ENCODE measurements at regions not wholly inside any gene's neighbourhood (a gene's known extent, or its start where the extent isn't known, plus 50 kb on each side); places are given as distances from the start of the nearest gene placed in this dataset.

GRCh38 chrX:98516120-98516519 is 1632.4 kb downstream of the RPA4 start:
- Histone ChIP-seq H3K9ac (no peak overlapping the region), H3K27me3 (replicated peaks; ENCODE audit: insufficient read depth) (no peaks in the 10 kb centered on the region), H3K9me3 (ENCODE audit: low read depth) (no peaks in the 10 kb centered on the region), H2AFZ (no peak overlapping the region), H4K20me1 (ENCODE audit: insufficient read depth) (no peaks in the 10 kb centered on the region), H3K4me3 (no peak overlapping the region), H3F3A (ENCODE audit: insufficient read depth) (no peaks in the 10 kb centered on the region), H3K27ac (no peak overlapping the region), H3K79me2 (ENCODE audit: insufficient read depth) (no peaks in the 10 kb centered on the region), H3K36me3 (ENCODE audit: low read depth) (no peaks in the 10 kb centered on the region), H3K4me1 (ENCODE audit: insufficient read depth) (no peaks in the 10 kb centered on the region), H3K4me2 (ENCODE audit: unreplicated experiment) (no peak overlapping the region), H3K9me2 (ENCODE audit: insufficient read depth) (no peaks in the 10 kb centered on the region)
- 45 to 50% methylated on average over 1 of the region's 1 CpG for WGBS, 2 experiments (ENCODE audit: low coverage in 1 of 2, low lambda C conversion rate in 2 of 2, missing lambda C conversion rate in 2 of 2)
- TF ChIP-seq EZH2 (IDR thresholded peaks at IDR 0.05; ENCODE audit: insufficient read depth, poor library complexity, severe bottlenecking): no peak
- TF ChIP-seq EZH2phosphoT487 (IDR thresholded peaks at IDR 0.05; ENCODE audit: insufficient read depth, low read depth): no peak
- in situ Hi-C loops (cut with MboI): no loop called here
- DNase-seq: no peak

GRCh38 chrX:98523026-98523425 is 1639.3 kb downstream of the RPA4 start:
- H3K4me2 ChIP-seq (ENCODE audit: unreplicated experiment): no peak overlapping the region
- no peaks in the 10 kb centered on the region for H3K79me2 ChIP-seq (ENCODE audit: insufficient read depth)
- DNase-seq: no peak
- no peak for TF ChIP-seq EZH2 (IDR thresholded peaks at IDR 0.05; ENCODE audit: insufficient read depth, poor library complexity, severe bottlenecking)
- TF ChIP-seq EZH2phosphoT487 (IDR thresholded peaks at IDR 0.05; ENCODE audit: insufficient read depth, low read depth): no peak
- H3K9ac ChIP-seq: no peak overlapping the region
- no peaks in the 10 kb centered on the region for H3F3A ChIP-seq (ENCODE audit: insufficient read depth)
- H3K4me1 ChIP-seq (ENCODE audit: insufficient read depth): no peaks in the 10 kb centered on the region
- H3K27ac ChIP-seq: no peak overlapping the region
- H3K9me2 ChIP-seq (ENCODE audit: insufficient read depth): no peaks in the 10 kb centered on the region
- no peaks in the 10 kb centered on the region for H3K27me3 ChIP-seq (replicated peaks; ENCODE audit: insufficient read depth)
- H3K4me3 ChIP-seq: no peak overlapping the region
- in situ Hi-C loops (cut with MboI): no loop called here
- no peaks in the 10 kb centered on the region for H3K36me3 ChIP-seq (ENCODE audit: low read depth)
- H3K9me3 ChIP-seq (ENCODE audit: low read depth): no peaks in the 10 kb centered on the region
- 28 to 42% methylated on average over 3 of the region's 3 CpGs for WGBS, 2 experiments (ENCODE audit: low coverage in 1 of 2, low lambda C conversion rate in 2 of 2, missing lambda C conversion rate in 2 of 2)
- H2AFZ ChIP-seq: no peak overlapping the region
- no peaks in the 10 kb centered on the region for H4K20me1 ChIP-seq (ENCODE audit: insufficient read depth)

GRCh38 chrX:98523521-98523920 is 1639.8 kb downstream of the RPA4 start:
- no peaks in the 10 kb centered on the region for H3K79me2 ChIP-seq (ENCODE audit: insufficient read depth)
- no peaks in the 10 kb centered on the region for H4K20me1 ChIP-seq (ENCODE audit: insufficient read depth)
- H3K36me3 ChIP-seq (ENCODE audit: low read depth): no peaks in the 10 kb centered on the region
- no peak overlapping the region for H3K9ac ChIP-seq
- H3K9me2 ChIP-seq (ENCODE audit: insufficient read depth): no peaks in the 10 kb centered on the region
- H3F3A ChIP-seq (ENCODE audit: insufficient read depth): no peaks in the 10 kb centered on the region
- 27 to 29% methylated on average over 3 of the region's 3 CpGs for WGBS, 2 experiments (ENCODE audit: low coverage in 1 of 2, low lambda C conversion rate in 2 of 2, missing lambda C conversion rate in 2 of 2)
- no peaks in the 10 kb centered on the region for H3K27me3 ChIP-seq (replicated peaks; ENCODE audit: insufficient read depth)
- DNase-seq: no peak
- no peak overlapping the region for H3K4me2 ChIP-seq (ENCODE audit: unreplicated experiment)
- H3K27ac ChIP-seq: no peak overlapping the region
- no peaks in the 10 kb centered on the region for H3K4me1 ChIP-seq (ENCODE audit: insufficient read depth)
- no peak overlapping the region for H2AFZ ChIP-seq
- TF ChIP-seq EZH2 (IDR thresholded peaks at IDR 0.05; ENCODE audit: insufficient read depth, poor library complexity, severe bottlenecking): no peak
- TF ChIP-seq EZH2phosphoT487 (IDR thresholded peaks at IDR 0.05; ENCODE audit: insufficient read depth, low read depth): no peak
- H3K9me3 ChIP-seq (ENCODE audit: low read depth): no peaks in the 10 kb centered on the region
- no peak overlapping the region for H3K4me3 ChIP-seq
- in situ Hi-C loops (cut with MboI): no loop called here

GRCh38 chrX:98548519-98548918 is 1664.8 kb downstream of the RPA4 start:
- Histone ChIP-seq H3K9ac (no peak overlapping the region), H4K20me1 (ENCODE audit: insufficient read depth) (no peaks in the 10 kb centered on the region), H3K27ac (no peak overlapping the region), H3K4me1 (ENCODE audit: insufficient read depth) (no peaks in the 10 kb centered on the region), H3K36me3 (ENCODE audit: low read depth) (no peaks in the 10 kb centered on the region), H3K9me3 (ENCODE audit: low read depth) (no peaks in the 10 kb centered on the region), H3K79me2 (ENCODE audit: insufficient read depth) (no peaks in the 10 kb centered on the region), H2AFZ (no peak overlapping the region), H3F3A (ENCODE audit: insufficient read depth) (no peaks in the 10 kb centered on the region), H3K4me3 (no peak overlapping the region), H3K27me3 (replicated peaks; ENCODE audit: insufficient read depth) (no peaks in the 10 kb centered on the region), H3K9me2 (ENCODE audit: insufficient read depth) (no peaks in the 10 kb centered on the region), H3K4me2 (ENCODE audit: unreplicated experiment) (no peak overlapping the region)
- WGBS, 2 experiments (ENCODE audit: low coverage in 1 of 2, low lambda C conversion rate in 2 of 2, missing lambda C conversion rate in 2 of 2): 11 to 29% methylated on average over 2 of the region's 2 CpGs
- in situ Hi-C loops (cut with MboI): no loop called here
- no peak for TF ChIP-seq EZH2 (IDR thresholded peaks at IDR 0.05; ENCODE audit: insufficient read depth, poor library complexity, severe bottlenecking)
- no peak for TF ChIP-seq EZH2phosphoT487 (IDR thresholded peaks at IDR 0.05; ENCODE audit: insufficient read depth, low read depth)
- no peak for DNase-seq

- no peak overlapping the region for H3K4me2 ChIP-seq (ENCODE audit: unreplicated experiment)
- H3K4me3 ChIP-seq: no peak overlapping the region
- no peaks in the 10 kb centered on the region for H3K9me3 ChIP-seq (ENCODE audit: low read depth)
- no peak for DNase-seq
- H3K79me2 ChIP-seq (ENCODE audit: insufficient read depth): no peaks in the 10 kb centered on the region
- H3K27ac ChIP-seq: no peak overlapping the region
- H3K9me2 ChIP-seq (ENCODE audit: insufficient read depth): no peaks in the 10 kb centered on the region
- no peaks in the 10 kb centered on the region for H3K27me3 ChIP-seq (replicated peaks; ENCODE audit: insufficient read depth)
- WGBS, 2 experiments (ENCODE audit: low coverage in 1 of 2, low lambda C conversion rate in 2 of 2, missing lambda C conversion rate in 2 of 2): 2 to 4% methylated on average over 2 of the region's 2 CpGs
- no peaks in the 10 kb centered on the region for H3F3A ChIP-seq (ENCODE audit: insufficient read depth)
- H4K20me1 ChIP-seq (ENCODE audit: insufficient read depth): no peaks in the 10 kb centered on the region
- H2AFZ ChIP-seq: no peak overlapping the region
- in situ Hi-C loops (cut with MboI): no loop called here
- no peak overlapping the region for H3K9ac ChIP-seq
- TF ChIP-seq EZH2 (IDR thresholded peaks at IDR 0.05; ENCODE audit: insufficient read depth, poor library complexity, severe bottlenecking) (no peak), EZH2phosphoT487 (IDR thresholded peaks at IDR 0.05; ENCODE audit: insufficient read depth, low read depth) (no peak)
- H3K4me1 ChIP-seq (ENCODE audit: insufficient read depth): no peaks in the 10 kb centered on the region
- no peaks in the 10 kb centered on the region for H3K36me3 ChIP-seq (ENCODE audit: low read depth)
Measured at GRCh38 chrX:98568795-98569194, 1685.1 kb downstream of the RPA4 start.

Data from GM23248 (cell line).